GM12878 (cell line): ENCODE measurements at regions not wholly inside any gene's neighbourhood (a gene's known extent, or its start where the extent isn't known, plus 50 kb on each side); places are given as distances from the start of the nearest gene placed in this dataset.

Experiments
- ATAC-seq: fragments of 200-7000 bp; cut with Tn5 transposase; 3 replicates; pipeline ENCODE4 v1.9.1; 2020; ENCODE audit warnings: mild to moderate bottlenecking, moderate library complexity
- BruUV-seq: library from RNA; stranded (reverse); fragments of 400-500 nt; replicated peaks from 2 replicates; lab custom pipeline; 2021; lab: Mats Ljungman, UMichigan
- CTCF ChIA-PET: fragments of 300-600 bp; sonication (Branson Sonifier 250); formaldehyde crosslinking; extraction: SDS; loops from one replicate; lab custom pipeline; 2021; ENCODE audit warnings: inconsistent platforms; lab: Yijun Ruan, JAX
- POLR2A ChIA-PET: fragments of 350-600 bp; formaldehyde crosslinking; extraction: SDS; loops from one replicate; lab custom pipeline; 2021; ENCODE audit warnings: inconsistent platforms; lab: Charles Lee
- RAD21 ChIA-PET: fragments of 300-600 bp; sonication (Branson Sonifier 250); formaldehyde crosslinking; loops from one replicate; lab custom pipeline; 2023; ENCODE audit warnings: antibody characterized with exemption; ENCODE audit not compliant: unreplicated experiment; lab: Charles Lee
- SMC1A ChIA-PET: fragments of 300-600 bp; sonication (Branson Sonifier 250); formaldehyde crosslinking; loops from one replicate; lab custom pipeline; 2023; ENCODE audit not compliant: unreplicated experiment, uncharacterized antibody; lab: Charles Lee
- DNase-seq: peaks from one replicate; pipeline ENCODE4 v3.0.0-alpha.2; 2011; ENCODE audit warnings: low read depth, low spot score
- FAIRE-seq: peaks from 3 replicates; lab custom pipeline; 2011; peaks lifted over from hg19 to GRCh38; lab: Jason Lieb, UNC
- H2AFZ ChIP-seq: 2 replicates; pipeline ENCODE4 v1.6.0; 2011; ENCODE audit warnings: low read depth, low read length, control low read depth; ENCODE audit not compliant: control insufficient read depth
- H3K27ac ChIP-seq: 2 replicates; pipeline ENCODE4 v1.5.1; 2011; ENCODE audit warnings: control low read depth; ENCODE audit not compliant: control insufficient read depth, insufficient read depth
- H3K27me3 ChIP-seq, 2 experiments: replicated peaks in 1 of 2; 2 replicates each; pipeline versions ENCODE4 v1.6.0 to v1.6.1; 2011; ENCODE audit warnings: low read length in 1 of 2; ENCODE audit not compliant: control insufficient read depth in 2 of 2, insufficient read depth in 2 of 2
- H3K36me3 ChIP-seq, 2 experiments: 2 replicates each; pipeline ENCODE4 v1.5.1; 2011; ENCODE audit warnings: low read length in 1 of 2; ENCODE audit not compliant: control insufficient read depth in 2 of 2, insufficient read depth in 2 of 2
- H3K4me1 ChIP-seq: 2 replicates; pipeline ENCODE4 v1.6.1; 2011; ENCODE audit warnings: mild to moderate bottlenecking, low read length, moderate library complexity, mixed read lengths; ENCODE audit not compliant: control insufficient read depth, insufficient read depth
- H3K4me2 ChIP-seq: 2 replicates; pipeline ENCODE4 v1.6.0; 2011; ENCODE audit warnings: control low read depth; ENCODE audit not compliant: control insufficient read depth, insufficient read depth
- H3K4me3 ChIP-seq: fragments of 200-600 bp; sonication (generic); 2 replicates; pipeline ENCODE4 v1.5.1; 2016
- H3K79me2 ChIP-seq: 2 replicates; pipeline ENCODE4 v1.6.0; 2011; ENCODE audit warnings: low read length; ENCODE audit not compliant: control insufficient read depth, insufficient read depth
- H3K9ac ChIP-seq: 2 replicates; pipeline ENCODE4 v1.8.0; 2011; ENCODE audit warnings: low read length, control low read depth, mixed read lengths; ENCODE audit not compliant: control insufficient read depth, insufficient read depth
- H3K9me3 ChIP-seq: replicated peaks from 3 replicates; pipeline ENCODE4 v1.5.1; 2011; ENCODE audit warnings: mild to moderate bottlenecking, low read length; ENCODE audit not compliant: control insufficient read depth, insufficient read depth
- H4K20me1 ChIP-seq: 2 replicates; pipeline ENCODE4 v1.6.0; 2011; ENCODE audit not compliant: control insufficient read depth, insufficient read depth
- BACH1 ChIP-seq: fragments of 450-650 bp; IDR thresholded peaks from 2 replicates; pipeline ENCODE4 v1.6.1; 2017; ENCODE audit warnings: mild to moderate bottlenecking, borderline replicate concordance
- EZH2 ChIP-seq: IDR thresholded peaks from 2 replicates; pipeline ENCODE4 v1.6.1; 2012; ENCODE audit warnings: low read depth, mild to moderate bottlenecking, control low read depth, inconsistent platforms, low read length, borderline replicate concordance; ENCODE audit not compliant: control insufficient read depth
- GABPA ChIP-seq: IDR thresholded peaks from 2 replicates; pipeline ENCODE4 v1.6.1; 2014; ENCODE audit warnings: antibody characterized with exemption, low read depth, mild to moderate bottlenecking, inconsistent platforms
- HDAC2 ChIP-seq: fragments of 200-600 bp; sonication (generic); IDR thresholded peaks from 2 replicates; pipeline ENCODE4 v1.6.1; 2017
- MXI1 ChIP-seq: fragments of 150-350 bp; IDR thresholded peaks from 2 replicates; pipeline ENCODE4 v1.6.1; 2011; ENCODE audit warnings: low read depth, mild to moderate bottlenecking, inconsistent platforms, low read length, improper control_type of control experiment
- NR2C2 ChIP-seq: IDR thresholded peaks from 2 replicates; pipeline ENCODE4 v1.6.1; 2011; ENCODE audit warnings: borderline replicate concordance, low read depth; ENCODE audit not compliant: control insufficient read depth, insufficient read length
- RUNX3 ChIP-seq: IDR thresholded peaks from 2 replicates; pipeline ENCODE4 v1.6.1; 2012; ENCODE audit warnings: low read length, inconsistent platforms
- SPI1 ChIP-seq: IDR thresholded peaks from 2 replicates; pipeline ENCODE4 v1.6.1; 2011; ENCODE audit warnings: low read depth, mild to moderate bottlenecking, low read length, moderate library complexity, borderline replicate concordance; ENCODE audit not compliant: insufficient read depth
- ZNF384 ChIP-seq: IDR thresholded peaks from 2 replicates; pipeline ENCODE4 v1.6.1; 2012; ENCODE audit warnings: low read depth, mild to moderate bottlenecking, low read length, improper control_type of control experiment, borderline replicate concordance
- WGBS: methylation state at CpG from one replicate; pipeline ENCODE4 v1.1.6; 2016; ENCODE audit warnings: low lambda C conversion rate; ENCODE audit not compliant: insufficient replicate concordance, insufficient coverage; ENCODE audit errors: missing lambda C conversion rate; 5-methylcytosine and 5-hydroxymethylcytosine counted together
- in situ Hi-C: fragments of 300-500 bp; cut with MboI; formaldehyde crosslinking; loops from 9 replicates; pipeline ENCODE4 v1.14.3; 2018; ENCODE audit warnings: mixed read lengths
- intact Hi-C: fragments of 100-400 bp; cut with micrococcal nuclease; formaldehyde crosslinking; loops from one replicate; pipeline ENCODE4 v1.14.2; 2022; ENCODE audit not compliant: unreplicated experiment
- TF ChIP-seq, protein P1 (sequence below): IDR thresholded peaks from 2 replicates; pipeline ENCODE4 v1.6.1; 2011; ENCODE audit warnings: mild to moderate bottlenecking, low read depth, low read length, moderate library complexity; ENCODE audit not compliant: insufficient replicate concordance
- TF ChIP-seq, protein P2 (sequence below): fragments of 450-650 bp; IDR thresholded peaks from 2 replicates; pipeline ENCODE4 v1.6.1; 2016; ENCODE audit warnings: mild to moderate bottlenecking, moderate library complexity, borderline replicate concordance

DNA sequence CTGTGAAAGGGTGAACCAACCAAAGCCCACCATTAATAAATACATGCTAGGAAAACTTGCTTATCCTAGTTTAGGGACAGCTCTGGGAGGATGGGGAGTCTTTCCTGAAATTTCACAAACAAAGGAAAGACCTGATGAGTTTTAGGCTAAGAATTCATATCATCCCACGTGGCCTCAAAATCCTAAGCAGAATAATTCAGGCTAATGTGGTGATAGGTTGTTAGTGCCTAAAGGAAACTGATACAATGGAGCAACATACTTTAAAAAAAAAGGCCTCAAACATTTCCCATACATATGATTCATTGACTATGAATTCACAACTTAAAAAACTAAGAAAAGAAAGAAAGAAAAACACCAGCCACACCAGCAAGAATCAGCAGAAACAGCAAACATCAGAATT, 126.9 kb upstream of the CNTN4 start:
- ChIA-PET CTCF (interaction anchor here (1.0 kb wide), 1 partner anchor 9 kb away, joined by 3 read pairs; no protein-coding TSS in a partner anchor), RAD21 (no interaction called here), POLR2A (no interaction called here), SMC1A (no interaction called here)
- no peaks in the 10 kb centered on the region for H3K27me3 ChIP-seq
- TF ChIP-seq GABPA (no peak), RUNX3 (no peak), MXI1 (no peak), HDAC2 (no peak)
- no peaks in the 10 kb centered on the region for H3K36me3 ChIP-seq
- no peaks in the 10 kb centered on the region for H3K79me2 ChIP-seq
- no peak overlapping the region for H3K9ac ChIP-seq
- H3K9me3 ChIP-seq, result no peaks in the 10 kb centered on the region
- H3K4me2 ChIP-seq, result no peak overlapping the region
- H4K20me1 ChIP-seq, result no peaks in the 10 kb centered on the region
- in situ Hi-C loops (no loop called here), intact Hi-C loops (no loop called here)
- H3K4me3 ChIP-seq, result no peak overlapping the region
- WGBS, result 0% methylated on average over 1 of the region's 1 CpG
- ATAC-seq (no peak), DNase-seq (no peak), FAIRE-seq (no peak)
- BruUV-seq, result no TSS peak
- no peak overlapping the region for H2AFZ ChIP-seq
- no peaks in the 10 kb centered on the region for H3K4me1 ChIP-seq
- no peak overlapping the region for H3K27ac ChIP-seq

DNA sequence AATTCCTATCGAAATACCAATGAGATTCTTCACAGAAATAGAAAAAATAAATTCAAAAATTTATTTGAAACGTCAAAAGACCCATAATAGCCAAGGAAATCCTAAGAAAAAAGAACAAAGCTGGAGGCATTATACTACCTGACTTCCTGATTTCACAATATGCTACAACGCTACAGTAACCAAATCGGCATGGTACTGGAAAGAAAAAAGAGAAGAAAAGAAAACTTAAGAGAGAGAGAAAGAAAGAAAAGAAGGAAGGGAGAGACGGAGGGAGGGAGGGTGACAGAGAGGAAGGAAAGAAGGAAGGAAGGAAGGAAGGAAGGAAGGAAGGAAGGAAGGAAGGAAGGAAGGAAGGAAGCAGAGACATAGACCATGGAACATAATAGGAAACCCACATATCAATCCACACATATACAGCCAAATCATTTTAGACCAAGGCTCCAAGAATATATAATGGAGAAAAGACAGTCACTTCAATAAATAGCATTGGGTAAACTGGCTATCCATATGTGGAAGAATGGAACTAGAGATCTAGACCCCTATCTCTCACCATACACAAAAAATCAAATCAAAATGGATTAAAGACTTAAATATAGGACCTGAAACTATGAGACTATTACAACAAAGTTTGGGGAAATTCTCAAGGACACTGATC, 118.6 kb upstream of the CNTN4 start:
- TF ChIP-seq SPI1 (no peak), ZNF384 (no peak), NR2C2 (no peak), BACH1 (no peak), HDAC2 (no peak), EZH2 (no peak), GABPA (no peak)
- TF ChIP-seq, protein P1, sequence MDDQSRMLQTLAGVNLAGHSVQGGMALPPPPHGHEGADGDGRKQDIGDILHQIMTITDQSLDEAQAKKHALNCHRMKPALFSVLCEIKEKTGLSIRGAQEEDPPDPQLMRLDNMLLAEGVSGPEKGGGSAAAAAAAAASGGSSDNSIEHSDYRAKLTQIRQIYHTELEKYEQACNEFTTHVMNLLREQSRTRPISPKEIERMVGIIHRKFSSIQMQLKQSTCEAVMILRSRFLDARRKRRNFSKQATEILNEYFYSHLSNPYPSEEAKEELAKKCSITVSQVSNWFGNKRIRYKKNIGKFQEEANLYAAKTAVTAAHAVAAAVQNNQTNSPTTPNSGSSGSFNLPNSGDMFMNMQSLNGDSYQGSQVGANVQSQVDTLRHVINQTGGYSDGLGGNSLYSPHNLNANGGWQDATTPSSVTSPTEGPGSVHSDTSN, result no peak
- TF ChIP-seq, protein P2, sequence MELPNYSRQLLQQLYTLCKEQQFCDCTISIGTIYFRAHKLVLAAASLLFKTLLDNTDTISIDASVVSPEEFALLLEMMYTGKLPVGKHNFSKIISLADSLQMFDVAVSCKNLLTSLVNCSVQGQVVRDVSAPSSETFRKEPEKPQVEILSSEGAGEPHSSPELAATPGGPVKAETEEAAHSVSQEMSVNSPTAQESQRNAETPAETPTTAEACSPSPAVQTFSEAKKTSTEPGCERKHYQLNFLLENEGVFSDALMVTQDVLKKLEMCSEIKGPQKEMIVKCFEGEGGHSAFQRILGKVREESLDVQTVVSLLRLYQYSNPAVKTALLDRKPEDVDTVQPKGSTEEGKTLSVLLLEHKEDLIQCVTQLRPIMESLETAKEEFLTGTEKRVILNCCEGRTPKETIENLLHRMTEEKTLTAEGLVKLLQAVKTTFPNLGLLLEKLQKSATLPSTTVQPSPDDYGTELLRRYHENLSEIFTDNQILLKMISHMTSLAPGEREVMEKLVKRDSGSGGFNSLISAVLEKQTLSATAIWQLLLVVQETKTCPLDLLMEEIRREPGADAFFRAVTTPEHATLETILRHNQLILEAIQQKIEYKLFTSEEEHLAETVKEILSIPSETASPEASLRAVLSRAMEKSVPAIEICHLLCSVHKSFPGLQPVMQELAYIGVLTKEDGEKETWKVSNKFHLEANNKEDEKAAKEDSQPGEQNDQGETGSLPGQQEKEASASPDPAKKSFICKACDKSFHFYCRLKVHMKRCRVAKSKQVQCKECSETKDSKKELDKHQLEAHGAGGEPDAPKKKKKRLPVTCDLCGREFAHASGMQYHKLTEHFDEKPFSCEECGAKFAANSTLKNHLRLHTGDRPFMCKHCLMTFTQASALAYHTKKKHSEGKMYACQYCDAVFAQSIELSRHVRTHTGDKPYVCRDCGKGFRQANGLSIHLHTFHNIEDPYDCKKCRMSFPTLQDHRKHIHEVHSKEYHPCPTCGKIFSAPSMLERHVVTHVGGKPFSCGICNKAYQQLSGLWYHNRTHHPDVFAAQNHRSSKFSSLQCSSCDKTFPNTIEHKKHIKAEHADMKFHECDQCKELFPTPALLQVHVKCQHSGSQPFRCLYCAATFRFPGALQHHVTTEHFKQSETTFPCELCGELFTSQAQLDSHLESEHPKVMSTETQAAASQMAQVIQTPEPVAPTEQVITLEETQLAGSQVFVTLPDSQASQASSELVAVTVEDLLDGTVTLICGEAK, result no peak
- TF ChIP-seq, all 136 proteins: peak for 0
- Histone ChIP-seq H3K9ac (no peak overlapping the region), H2AFZ (no peak overlapping the region), H3K4me3 (no peak overlapping the region), H3K4me2 (no peak overlapping the region), H3K27me3 (no peaks in the 10 kb centered on the region), H3K79me2 (no peaks in the 10 kb centered on the region), H4K20me1 (no peaks in the 10 kb centered on the region), H3K27ac (no peak overlapping the region), H3K4me1 (no peaks in the 10 kb centered on the region), H3K36me3 (no peaks in the 10 kb centered on the region), H3K9me3 (no peaks in the 10 kb centered on the region)
- RAD21 ChIA-PET, result no interaction called here
- POLR2A ChIA-PET, result no interaction called here
- SMC1A ChIA-PET, result no interaction called here
- no peak for ATAC-seq
- CTCF ChIA-PET, result no interaction called here
- no peak for FAIRE-seq
- WGBS, result 44% methylated on average over 5 of the region's 5 CpGs
- in situ Hi-C loops, result no loop called here
- no TSS peak for BruUV-seq
- no peak for DNase-seq
- intact Hi-C loops, result loop anchor here (10.0 kb wide), 1 partner anchor 705 kb away; no protein-coding TSS in a partner anchor
